ENCODE measurements at regions not wholly inside any gene's neighbourhood (a gene's known extent, or its start where the extent isn't known, plus 50 kb on each side); places are given as distances from the start of the nearest gene placed in this dataset.
A peak's percentile ranks its signal among the peaks of the same experiment; 100 is the strongest.

- Histone ChIP-seq H3K36me3 (no peaks in the 10 kb centered on the region), H3K9me3 (no peaks in the 10 kb centered on the region), H3K27ac (no peak overlapping the region), H3K27me3 (peaks cover 0 to 6% (median 0%) of the 10 kb centered on the region in 3 donors), H3K4me1 (no peaks in the 10 kb centered on the region), H3K4me3 (no peak overlapping the region)
- DNase-seq: no peak
- 92 to 93% (median 93%) methylated on average over 11 to 12 of the region's 12 CpGs for WGBS, 5 donors
- intact Hi-C loops (cut with DNase I; ENCODE audit: low total_unique reads): no loop called here
- TF ChIP-seq POLR2A (IDR thresholded peaks at IDR 0.05) (no peak), CTCF (IDR thresholded peaks at IDR 0.05) (no peak), EP300 (IDR thresholded peaks at IDR 0.05) (no peak), POLR2AphosphoS5 (IDR thresholded peaks at IDR 0.05) (no peak)
Observed at GRCh38 chr15:100737214-100737613, 134.8 kb downstream of the ASB7 start.

DNA sequence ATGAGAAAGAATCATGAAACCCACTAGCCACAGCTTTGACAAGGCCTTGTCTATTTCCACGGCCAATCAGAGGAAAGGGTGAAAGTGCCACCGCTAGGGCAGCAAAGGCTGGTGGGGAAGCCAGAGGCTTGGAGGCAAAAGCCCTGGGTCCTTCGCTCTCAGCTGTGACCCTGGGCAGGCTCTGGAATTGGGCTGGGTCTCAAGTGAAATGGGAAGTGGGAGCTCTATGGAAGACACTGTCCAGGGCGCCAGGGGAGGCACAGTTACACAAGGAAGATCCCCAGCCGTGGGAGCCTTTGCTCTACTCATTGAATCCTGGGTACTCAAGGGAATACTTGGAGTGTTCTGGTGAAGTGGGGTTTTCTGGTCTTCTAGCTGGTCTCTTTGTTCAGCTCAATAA is 136.2 kb downstream of the ASB7 start:
- no peak overlapping the region for H3K27ac ChIP-seq
- no peaks in the 10 kb centered on the region for H3K4me1 ChIP-seq
- peaks cover 0 to 6% (median 0%) of the 10 kb centered on the region in 3 donors for H3K27me3 ChIP-seq
- H3K4me3 ChIP-seq: no peak overlapping the region
- TF ChIP-seq CTCF (IDR thresholded peaks at IDR 0.05): no peak
- TF ChIP-seq POLR2A (IDR thresholded peaks at IDR 0.05): no peak
- no peak for TF ChIP-seq EP300 (IDR thresholded peaks at IDR 0.05)
- TF ChIP-seq POLR2AphosphoS5 (IDR thresholded peaks at IDR 0.05): no peak
- intact Hi-C loops (cut with DNase I; ENCODE audit: low total_unique reads): no loop called here
- H3K36me3 ChIP-seq: no peaks in the 10 kb centered on the region
- DNase-seq: no peak
- WGBS, 5 donors: 68 to 91% (median 72%) methylated on average over 4 to 5 of the region's 5 CpGs
- H3K9me3 ChIP-seq: no peaks in the 10 kb centered on the region

- Histone ChIP-seq H3K4me3 (no peak overlapping the region), H3K36me3 (no peaks in the 10 kb centered on the region), H3K9me3 (no peaks in the 10 kb centered on the region), H3K27me3 (peaks cover 0 to 6% (median 0%) of the 10 kb centered on the region in 3 donors), H3K4me1 (no peaks in the 10 kb centered on the region), H3K27ac (no peak overlapping the region)
- 47 to 72% (median 58%) methylated on average over 2 of the region's 2 CpGs for WGBS, 5 donors
- intact Hi-C loops (cut with DNase I; ENCODE audit: low total_unique reads): no loop called here
- no peak for TF ChIP-seq POLR2A (IDR thresholded peaks at IDR 0.05)
- DNase-seq: peak in 1 of 2 donors; percentile 41
Observed at GRCh38 chr15:100740138-100740537, 137.7 kb downstream of the ASB7 start.

- TF ChIP-seq EP300 (IDR thresholded peaks at IDR 0.05): no peak
- peaks cover 0 to 5% (median 0%) of the 10 kb centered on the region in 3 donors for H3K27me3 ChIP-seq
- no peak for DNase-seq
- H3K36me3 ChIP-seq: no peaks in the 10 kb centered on the region
- H3K27ac ChIP-seq: no peak overlapping the region
- intact Hi-C loops (cut with DNase I; ENCODE audit: low total_unique reads): no loop called here
- no peaks in the 10 kb centered on the region for H3K4me1 ChIP-seq
- WGBS, 5 donors: 88 to 95% (median 90%) methylated on average over 3 of the region's 3 CpGs
- peaks cover 0 to 18% (median 7%) of the 10 kb centered on the region in 4 donors for H3K9me3 ChIP-seq
- H3K4me3 ChIP-seq: no peak overlapping the region
Observed at GRCh38 chr15:100751585-100751984, 128.0 kb upstream of the ALDH1A3 start.

DNA sequence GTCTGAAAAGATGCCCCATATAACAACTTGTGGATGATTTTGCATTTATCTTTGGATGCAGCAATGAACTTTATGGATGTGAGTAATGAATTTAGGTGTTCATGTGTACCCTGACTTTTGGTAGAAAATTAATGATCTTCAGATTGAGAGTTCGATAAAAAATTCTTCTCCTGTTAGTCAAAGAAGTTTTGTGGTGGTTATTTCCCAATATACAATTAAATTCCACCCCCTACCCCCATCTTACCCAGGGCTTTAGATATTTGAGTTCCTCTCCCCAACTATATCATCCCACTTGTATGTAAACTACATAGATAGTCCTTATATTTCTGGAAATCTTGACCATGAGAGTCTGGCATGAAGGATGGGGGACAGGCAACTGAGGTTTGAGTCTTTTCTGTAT is 126.1 kb upstream of the ALDH1A3 start:
- Histone ChIP-seq H3K27ac (no peak overlapping the region), H3K4me1 (peaks cover 0 to under 1% (median 0%) of the 10 kb centered on the region in 4 donors), H3K4me3 (no peak overlapping the region), H3K27me3 (peaks cover 0 to 13% (median 0%) of the 10 kb centered on the region in 3 donors), H3K36me3 (no peaks in the 10 kb centered on the region), H3K9me3 (peaks cover 0 to 4% (median under 1%) of the 10 kb centered on the region in 4 donors)
- WGBS, 5 donors: 83 to 90% (median 84%) methylated on average over 1 of the region's 1 CpG
- intact Hi-C loops (cut with DNase I; ENCODE audit: low total_unique reads): no loop called here
- no peak for DNase-seq
- TF ChIP-seq CTCF (IDR thresholded peaks at IDR 0.05) (no peak), POLR2AphosphoS5 (IDR thresholded peaks at IDR 0.05) (no peak), EP300 (IDR thresholded peaks at IDR 0.05) (no peak), POLR2A (IDR thresholded peaks at IDR 0.05) (no peak)

All from stomach (tissue), 8 donors.